ENCODE measurements at regions not wholly inside any gene's neighbourhood (a gene's known extent, or its start where the extent isn't known, plus 50 kb on each side); places are given as distances from the start of the nearest gene placed in this dataset.
"Not testable (repeated sequence)": the region's sequence is repeated elsewhere in the genome, so short reads cannot be mapped to it uniquely, and the experiment has no call there.

- H3K9me3 ChIP-seq (ENCODE audit: control insufficient read depth, low read length), result no peaks in the 10 kb centered on the region
- H3K4me1 ChIP-seq (ENCODE audit: control insufficient read depth, insufficient read depth, low read length), result no peaks in the 10 kb centered on the region
- H3K27me3 ChIP-seq (ENCODE audit: control insufficient read depth, insufficient read depth, low read length, poor library complexity, severe bottlenecking), result no peaks in the 10 kb centered on the region
- no peak overlapping the region for H3K4me3 ChIP-seq (ENCODE audit: insufficient read depth, low read depth, low read length)
- no peaks in the 10 kb centered on the region for H3K36me3 ChIP-seq (ENCODE audit: control insufficient read depth, insufficient read depth, low read length)
- 82 to 86% methylated on average over 13 of the region's 13 CpGs for WGBS, 2 experiments
- no peak overlapping the region for H3K27ac ChIP-seq (ENCODE audit: insufficient read depth, low read depth, low read length, poor library complexity, severe bottlenecking)
Observed at GRCh38 chr6:102799051-102799450, 1405.5 kb downstream of the GRIK2 start.

- H3K27ac ChIP-seq (ENCODE audit: insufficient read depth, low read depth, low read length, poor library complexity, severe bottlenecking), result no peak overlapping the region
- H3K36me3 ChIP-seq (ENCODE audit: control insufficient read depth, insufficient read depth, low read length), result no peaks in the 10 kb centered on the region
- no peaks in the 10 kb centered on the region for H3K9me3 ChIP-seq (ENCODE audit: control insufficient read depth, low read length)
- WGBS, 2 experiments, result 5 to 7% methylated on average over 13 of the region's 13 CpGs
- H3K4me1 ChIP-seq (ENCODE audit: control insufficient read depth, insufficient read depth, low read length), result no peaks in the 10 kb centered on the region
- no peaks in the 10 kb centered on the region for H3K27me3 ChIP-seq (ENCODE audit: control insufficient read depth, insufficient read depth, low read length, poor library complexity, severe bottlenecking)
- peak overlapping the region; percentile 18 for H3K4me3 ChIP-seq (ENCODE audit: insufficient read depth, low read depth, low read length)
Observed at GRCh38 chr6:102798636-102799035, 1405.1 kb downstream of the GRIK2 start.

- Histone ChIP-seq H3K36me3 (ENCODE audit: control insufficient read depth, insufficient read depth, low read length) (no peaks in the 10 kb centered on the region), H3K27ac (ENCODE audit: insufficient read depth, low read depth, low read length, poor library complexity, severe bottlenecking) (no peak overlapping the region), H3K9me3 (ENCODE audit: control insufficient read depth, low read length) (no peaks in the 10 kb centered on the region), H3K27me3 (ENCODE audit: control insufficient read depth, insufficient read depth, low read length, poor library complexity, severe bottlenecking) (no peaks in the 10 kb centered on the region), H3K4me3 (ENCODE audit: insufficient read depth, low read depth, low read length) (no peak overlapping the region), H3K4me1 (ENCODE audit: control insufficient read depth, insufficient read depth, low read length) (no peaks in the 10 kb centered on the region)
- no CpG with 5 or more reads among the region's 1 CpG for WGBS, 2 experiments
Observed at GRCh38 chr6:102793752-102794151, 1400.2 kb downstream of the GRIK2 start.

GRCh38 chr6:102774326-102774725 is 1380.8 kb downstream of the GRIK2 start:
- no peak overlapping the region for H3K4me3 ChIP-seq (ENCODE audit: insufficient read depth, low read depth, low read length)
- no peaks in the 10 kb centered on the region for H3K9me3 ChIP-seq (ENCODE audit: control insufficient read depth, low read length)
- H3K36me3 ChIP-seq (ENCODE audit: control insufficient read depth, insufficient read depth, low read length), result no peaks in the 10 kb centered on the region
- WGBS, 2 experiments, result 83% methylated on average over 1 of the region's 1 CpG; no CpG with 5 or more reads in 1 of the 2 experiments
- H3K4me1 ChIP-seq (ENCODE audit: control insufficient read depth, insufficient read depth, low read length), result no peaks in the 10 kb centered on the region
- H3K27ac ChIP-seq (ENCODE audit: insufficient read depth, low read depth, low read length, poor library complexity, severe bottlenecking), result no peak overlapping the region
- no peaks in the 10 kb centered on the region for H3K27me3 ChIP-seq (ENCODE audit: control insufficient read depth, insufficient read depth, low read length, poor library complexity, severe bottlenecking)

- no peaks in the 10 kb centered on the region for H3K9me3 ChIP-seq (ENCODE audit: control insufficient read depth, low read length)
- H3K36me3 ChIP-seq (ENCODE audit: control insufficient read depth, insufficient read depth, low read length), result no peaks in the 10 kb centered on the region
- 90 to 100% methylated on average over 1 to 2 of the region's 2 CpGs for WGBS, 2 experiments
Observed at GRCh38 chr6:102773636-102774035, 1380.1 kb downstream of the GRIK2 start.

GRCh38 chr6:102766963-102767362 is 1373.5 kb downstream of the GRIK2 start:
- H3K27ac ChIP-seq (ENCODE audit: insufficient read depth, low read depth, low read length, poor library complexity, severe bottlenecking), result no peak overlapping the region
- no peaks in the 10 kb centered on the region for H3K36me3 ChIP-seq (ENCODE audit: control insufficient read depth, insufficient read depth, low read length)
- H3K9me3 ChIP-seq (ENCODE audit: control insufficient read depth, low read length), result no peaks in the 10 kb centered on the region
- H3K4me3 ChIP-seq (ENCODE audit: insufficient read depth, low read depth, low read length), result no peak overlapping the region
- WGBS, 2 experiments, result 96 to 100% methylated on average over 1 to 2 of the region's 2 CpGs
- no peaks in the 10 kb centered on the region for H3K4me1 ChIP-seq (ENCODE audit: control insufficient read depth, insufficient read depth, low read length)
- H3K27me3 ChIP-seq (ENCODE audit: control insufficient read depth, insufficient read depth, low read length, poor library complexity, severe bottlenecking), result no peaks in the 10 kb centered on the region

More at GRCh38 chr6:102773636-102774035, 1380.1 kb downstream of the GRIK2 start:
- Histone ChIP-seq H3K4me1 (ENCODE audit: control insufficient read depth, insufficient read depth, low read length) (no peaks in the 10 kb centered on the region), H3K27me3 (ENCODE audit: control insufficient read depth, insufficient read depth, low read length, poor library complexity, severe bottlenecking) (no peaks in the 10 kb centered on the region), H3K4me3 (ENCODE audit: insufficient read depth, low read depth, low read length) (no peak overlapping the region), H3K27ac (ENCODE audit: insufficient read depth, low read depth, low read length, poor library complexity, severe bottlenecking) (no peak overlapping the region)

GRCh38 chr6:102764317-102764716 is 1370.8 kb downstream of the GRIK2 start:
- Histone ChIP-seq H3K4me1 (ENCODE audit: control insufficient read depth, insufficient read depth, low read length) (no peaks in the 10 kb centered on the region), H3K27me3 (ENCODE audit: control insufficient read depth, insufficient read depth, low read length, poor library complexity, severe bottlenecking) (no peaks in the 10 kb centered on the region), H3K9me3 (ENCODE audit: control insufficient read depth, low read length) (no peaks in the 10 kb centered on the region), H3K27ac (ENCODE audit: insufficient read depth, low read depth, low read length, poor library complexity, severe bottlenecking) (no peak overlapping the region), H3K4me3 (ENCODE audit: insufficient read depth, low read depth, low read length) (no peak overlapping the region), H3K36me3 (ENCODE audit: control insufficient read depth, insufficient read depth, low read length) (no peaks in the 10 kb centered on the region)
- 94 to 95% methylated on average over 10 of the region's 10 CpGs for WGBS, 2 experiments

- no peaks in the 10 kb centered on the region for H3K36me3 ChIP-seq (ENCODE audit: control insufficient read depth, insufficient read depth, low read length)
- H3K4me1 ChIP-seq (ENCODE audit: control insufficient read depth, insufficient read depth, low read length), result no peaks in the 10 kb centered on the region
- H3K27ac ChIP-seq (ENCODE audit: insufficient read depth, low read depth, low read length, poor library complexity, severe bottlenecking), result no peak overlapping the region
- no peaks in the 10 kb centered on the region for H3K9me3 ChIP-seq (ENCODE audit: control insufficient read depth, low read length)
- WGBS, 2 experiments, result 94 to 100% methylated on average over 2 of the region's 2 CpGs
- H3K27me3 ChIP-seq (ENCODE audit: control insufficient read depth, insufficient read depth, low read length, poor library complexity, severe bottlenecking), result no peaks in the 10 kb centered on the region
- no peak overlapping the region for H3K4me3 ChIP-seq (ENCODE audit: insufficient read depth, low read depth, low read length)
Observed at GRCh38 chr6:102763891-102764290, 1370.4 kb downstream of the GRIK2 start.

GRCh38 chr6:102761872-102762271 is 1368.4 kb downstream of the GRIK2 start:
- WGBS, 2 experiments, result 89 to 94% methylated on average over 3 of the region's 4 CpGs
- no peak overlapping the region for H3K27ac ChIP-seq (ENCODE audit: insufficient read depth, low read depth, low read length, poor library complexity, severe bottlenecking)
- H3K36me3 ChIP-seq (ENCODE audit: control insufficient read depth, insufficient read depth, low read length), result no peaks in the 10 kb centered on the region
- no peak overlapping the region for H3K4me3 ChIP-seq (ENCODE audit: insufficient read depth, low read depth, low read length)
- no peaks in the 10 kb centered on the region for H3K4me1 ChIP-seq (ENCODE audit: control insufficient read depth, insufficient read depth, low read length)
- no peaks in the 10 kb centered on the region for H3K27me3 ChIP-seq (ENCODE audit: control insufficient read depth, insufficient read depth, low read length, poor library complexity, severe bottlenecking)
- H3K9me3 ChIP-seq (ENCODE audit: control insufficient read depth, low read length), result no peaks in the 10 kb centered on the region

- H3K27me3 ChIP-seq (ENCODE audit: control insufficient read depth, insufficient read depth, low read length, poor library complexity, severe bottlenecking), result no peaks in the 10 kb centered on the region
- no peaks in the 10 kb centered on the region for H3K4me1 ChIP-seq (ENCODE audit: control insufficient read depth, insufficient read depth, low read length)
- H3K27ac ChIP-seq (ENCODE audit: insufficient read depth, low read depth, low read length, poor library complexity, severe bottlenecking), result no peak overlapping the region
- no peaks in the 10 kb centered on the region for H3K9me3 ChIP-seq (ENCODE audit: control insufficient read depth, low read length)
- no peak overlapping the region for H3K4me3 ChIP-seq (ENCODE audit: insufficient read depth, low read depth, low read length)
- H3K36me3 ChIP-seq (ENCODE audit: control insufficient read depth, insufficient read depth, low read length), result no peaks in the 10 kb centered on the region
- WGBS, 2 experiments, result 89 to 90% methylated on average over 2 of the region's 2 CpGs
Observed at GRCh38 chr6:102759415-102759814, 1365.9 kb downstream of the GRIK2 start.

GRCh38 chr6:102758536-102758935 is 1365.0 kb downstream of the GRIK2 start:
- not testable (repeated sequence) for H3K4me3 ChIP-seq (ENCODE audit: insufficient read depth, low read depth, low read length); H3K36me3 ChIP-seq (ENCODE audit: control insufficient read depth, insufficient read depth, low read length); H3K9me3 ChIP-seq (ENCODE audit: control insufficient read depth, low read length); H3K4me1 ChIP-seq (ENCODE audit: control insufficient read depth, insufficient read depth, low read length); H3K27me3 ChIP-seq (ENCODE audit: control insufficient read depth, insufficient read depth, low read length, poor library complexity, severe bottlenecking); H3K27ac ChIP-seq (ENCODE audit: insufficient read depth, low read depth, low read length, poor library complexity, severe bottlenecking)
- WGBS, 2 experiments, result 92 to 95% methylated on average over 19 of the region's 19 CpGs
